ENCODE measurements at regions not wholly inside any gene's neighbourhood (a gene's known extent, or its start where the extent isn't known, plus 50 kb on each side); places are given as distances from the start of the nearest gene placed in this dataset.

GRCh38 chr11:119855066-119855465, 126.1 kb upstream of the NECTIN1 start:
- TF ChIP-seq, protein P1, sequence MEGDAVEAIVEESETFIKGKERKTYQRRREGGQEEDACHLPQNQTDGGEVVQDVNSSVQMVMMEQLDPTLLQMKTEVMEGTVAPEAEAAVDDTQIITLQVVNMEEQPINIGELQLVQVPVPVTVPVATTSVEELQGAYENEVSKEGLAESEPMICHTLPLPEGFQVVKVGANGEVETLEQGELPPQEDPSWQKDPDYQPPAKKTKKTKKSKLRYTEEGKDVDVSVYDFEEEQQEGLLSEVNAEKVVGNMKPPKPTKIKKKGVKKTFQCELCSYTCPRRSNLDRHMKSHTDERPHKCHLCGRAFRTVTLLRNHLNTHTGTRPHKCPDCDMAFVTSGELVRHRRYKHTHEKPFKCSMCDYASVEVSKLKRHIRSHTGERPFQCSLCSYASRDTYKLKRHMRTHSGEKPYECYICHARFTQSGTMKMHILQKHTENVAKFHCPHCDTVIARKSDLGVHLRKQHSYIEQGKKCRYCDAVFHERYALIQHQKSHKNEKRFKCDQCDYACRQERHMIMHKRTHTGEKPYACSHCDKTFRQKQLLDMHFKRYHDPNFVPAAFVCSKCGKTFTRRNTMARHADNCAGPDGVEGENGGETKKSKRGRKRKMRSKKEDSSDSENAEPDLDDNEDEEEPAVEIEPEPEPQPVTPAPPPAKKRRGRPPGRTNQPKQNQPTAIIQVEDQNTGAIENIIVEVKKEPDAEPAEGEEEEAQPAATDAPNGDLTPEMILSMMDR (IDR thresholded peaks at IDR 0.05; ENCODE audit: low read length) = no peak
- TF ChIP-seq EZH2 (IDR thresholded peaks at IDR 0.05; ENCODE audit: borderline replicate concordance, low read length) = no peak

Measured in OCI-LY1 (cell line).